ENCODE measurements at regions not wholly inside any gene's neighbourhood (a gene's known extent, or its start where the extent isn't known, plus 50 kb on each side); places are given as distances from the start of the nearest gene placed in this dataset.

DNA sequence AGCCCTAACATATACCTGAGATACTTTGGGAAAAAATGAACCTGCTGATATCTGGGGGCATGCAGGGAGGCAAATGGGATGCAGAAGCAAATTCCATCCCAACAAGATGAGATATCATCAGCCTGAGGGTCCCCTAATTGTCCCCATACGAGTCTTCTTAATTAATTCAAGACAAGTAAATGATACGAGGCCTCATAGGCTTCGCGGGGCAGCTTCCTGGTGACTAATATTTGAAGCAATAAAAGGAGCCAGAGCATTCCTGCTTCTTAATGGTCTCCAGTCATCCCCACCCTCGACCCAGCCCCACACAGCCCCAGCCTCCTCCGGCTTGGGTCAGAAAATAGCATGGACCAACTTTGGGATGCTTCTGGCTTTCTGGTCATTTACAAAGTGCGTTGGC is 99.6 kb upstream of the MSX1 start:
- Histone ChIP-seq H3K27ac (no peak overlapping the region), H3K4me1 (no peaks in the 10 kb centered on the region), H3K27me3 (no peaks in the 10 kb centered on the region), H3K4me3 (no peak overlapping the region), H3K36me3 (no peaks in the 10 kb centered on the region), H3K9me3 (no peaks in the 10 kb centered on the region)
- no peak for TF ChIP-seq CTCF (IDR thresholded peaks at IDR 0.05)
- intact Hi-C loops (cut with DNase I), result no loop called here
- no peak for DNase-seq (ENCODE audit: low spot score in 2 of 2)

DNA sequence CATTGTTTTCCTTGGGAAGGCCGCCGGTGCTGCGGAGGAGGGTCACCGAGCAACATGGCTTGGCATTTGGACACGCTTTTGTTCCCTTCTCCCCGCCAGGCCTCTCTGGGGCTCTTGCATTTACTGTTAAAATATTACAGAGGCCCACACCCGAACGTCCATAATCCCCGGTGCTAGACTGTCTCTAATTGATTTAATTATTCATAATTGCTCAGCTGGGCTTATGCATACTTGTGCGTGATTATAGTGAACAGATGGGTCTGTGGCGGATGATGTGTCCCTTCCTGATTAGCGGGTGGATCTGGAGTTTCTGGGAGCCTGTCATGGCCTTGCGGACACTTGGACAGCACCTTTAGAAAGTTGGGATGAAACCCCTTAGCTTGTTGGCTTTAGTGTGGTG is 100.2 kb upstream of the MSX1 start:
- H3K27me3 ChIP-seq, result no peaks in the 10 kb centered on the region
- no peak overlapping the region for H3K4me3 ChIP-seq
- intact Hi-C loops (cut with DNase I), result no loop called here
- H3K27ac ChIP-seq, result no peak overlapping the region
- H3K36me3 ChIP-seq, result no peaks in the 10 kb centered on the region
- TF ChIP-seq CTCF (IDR thresholded peaks at IDR 0.05), result no peak
- no peaks in the 10 kb centered on the region for H3K4me1 ChIP-seq
- DNase-seq (ENCODE audit: low spot score in 2 of 2), result no peak
- no peaks in the 10 kb centered on the region for H3K9me3 ChIP-seq

GRCh38 chr4:4758681-4759080 is 100.8 kb upstream of the MSX1 start:
- Histone ChIP-seq H3K4me3 (no peak overlapping the region), H3K36me3 (no peaks in the 10 kb centered on the region), H3K27ac (no peak overlapping the region), H3K9me3 (no peaks in the 10 kb centered on the region), H3K27me3 (no peaks in the 10 kb centered on the region), H3K4me1 (no peaks in the 10 kb centered on the region)
- no peak for TF ChIP-seq CTCF (IDR thresholded peaks at IDR 0.05)
- intact Hi-C loops (cut with DNase I), result no loop called here
- no peak for DNase-seq (ENCODE audit: low spot score in 2 of 2)

- intact Hi-C loops (cut with DNase I), result no loop called here
- DNase-seq (ENCODE audit: low spot score in 2 of 2), result no peak
- no peaks in the 10 kb centered on the region for H3K4me1 ChIP-seq
- H3K27ac ChIP-seq, result no peak overlapping the region
- no peaks in the 10 kb centered on the region for H3K27me3 ChIP-seq
- no peak for TF ChIP-seq CTCF (IDR thresholded peaks at IDR 0.05)
- H3K36me3 ChIP-seq, result no peaks in the 10 kb centered on the region
- no peak overlapping the region for H3K4me3 ChIP-seq
- no peaks in the 10 kb centered on the region for H3K9me3 ChIP-seq
These were observed 104.2 kb upstream of the MSX1 start for GRCh38 chr4:4755306-4755705.

DNA sequence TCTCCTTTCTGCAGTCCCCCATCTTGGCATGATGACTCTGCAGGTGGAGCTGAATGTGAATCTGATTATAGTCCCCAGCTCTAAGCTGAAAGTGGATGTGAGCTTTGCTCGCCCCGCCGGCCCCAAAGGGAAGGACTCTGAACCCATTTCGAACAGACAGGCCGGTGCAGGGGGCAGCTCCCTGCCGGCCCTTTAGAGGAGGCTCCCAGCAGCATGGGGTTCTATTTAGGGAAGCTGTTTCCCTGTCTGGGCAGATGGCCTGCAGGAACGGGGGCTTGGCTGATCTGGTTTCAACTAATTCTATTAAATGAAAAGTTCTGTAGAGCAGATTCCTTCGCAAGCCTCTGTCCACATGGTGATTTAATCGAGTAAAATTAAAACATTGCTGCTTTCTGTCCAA is 104.8 kb upstream of the MSX1 start:
- no peak overlapping the region for H3K4me3 ChIP-seq
- no peak overlapping the region for H3K27ac ChIP-seq
- intact Hi-C loops (cut with DNase I), result no loop called here
- no peaks in the 10 kb centered on the region for H3K9me3 ChIP-seq
- no peaks in the 10 kb centered on the region for H3K27me3 ChIP-seq
- H3K4me1 ChIP-seq, result no peaks in the 10 kb centered on the region
- DNase-seq (ENCODE audit: low spot score in 2 of 2), result no peak
- no peak for TF ChIP-seq CTCF (IDR thresholded peaks at IDR 0.05)
- H3K36me3 ChIP-seq, result no peaks in the 10 kb centered on the region

- no peak for DNase-seq (ENCODE audit: low spot score in 2 of 2)
- H3K4me1 ChIP-seq, result no peaks in the 10 kb centered on the region
- intact Hi-C loops (cut with DNase I), result no loop called here
These were observed 105.8 kb upstream of the MSX1 start for GRCh38 chr4:4753643-4754042.

More at GRCh38 chr4:4753643-4754042, 105.8 kb upstream of the MSX1 start:
- H3K9me3 ChIP-seq, result no peaks in the 10 kb centered on the region
- TF ChIP-seq CTCF (IDR thresholded peaks at IDR 0.05), result no peak
- H3K4me3 ChIP-seq, result no peak overlapping the region
- H3K36me3 ChIP-seq, result no peaks in the 10 kb centered on the region
- H3K27me3 ChIP-seq, result no peaks in the 10 kb centered on the region
- no peak overlapping the region for H3K27ac ChIP-seq
